ENCODE measurements at regions not wholly inside any gene's neighbourhood (a gene's known extent, or its start where the extent isn't known, plus 50 kb on each side); places are given as distances from the start of the nearest gene placed in this dataset.
"Not testable (repeated sequence)": the region's sequence is repeated elsewhere in the genome, so short reads cannot be mapped to it uniquely, and the experiment has no call there.

- DNase-seq (ENCODE audit: low read depth), result no peak
- H3K4me3 ChIP-seq (ENCODE audit: low read depth, low read length), result no peak overlapping the region
- TF ChIP-seq CTCF (IDR thresholded peaks at IDR 0.05; ENCODE audit: control insufficient read depth, extremely low read depth, insufficient read depth), result no peak
Measured at GRCh38 chr1:60920561-60920960, 161.8 kb upstream of the NFIA start.

- DNase-seq (ENCODE audit: low read depth), result no peak
- TF ChIP-seq CTCF (IDR thresholded peaks at IDR 0.05; ENCODE audit: control insufficient read depth, extremely low read depth, insufficient read depth), result no peak
Measured at GRCh38 chr1:60918867-60919266, 163.5 kb upstream of the NFIA start.

DNA sequence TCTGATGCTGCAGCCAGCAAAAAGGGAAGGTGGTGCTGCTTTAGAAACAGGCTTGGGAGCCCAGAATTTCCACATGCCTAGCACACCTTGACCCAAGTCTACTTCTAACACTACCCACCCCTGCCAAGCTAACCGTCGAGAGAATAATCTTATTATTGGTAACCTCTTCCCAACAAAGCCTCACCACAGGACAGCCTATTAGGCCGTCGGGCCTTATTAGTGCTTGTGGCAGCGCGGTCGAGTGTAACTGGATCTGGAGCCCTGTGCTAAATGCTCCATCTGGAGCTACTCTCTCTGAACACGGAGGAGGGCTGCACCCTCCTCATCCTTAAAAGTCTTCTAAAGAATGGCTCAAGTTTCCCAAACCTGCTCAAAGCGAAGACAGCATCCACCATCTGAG lies 165.5 kb upstream of the NFIA start:
- H3K4me3 ChIP-seq (ENCODE audit: low read depth, low read length), result no peak overlapping the region
- DNase-seq (ENCODE audit: low read depth), result no peak
- TF ChIP-seq CTCF (IDR thresholded peaks at IDR 0.05; ENCODE audit: control insufficient read depth, extremely low read depth, insufficient read depth), result no peak

More at GRCh38 chr1:60918867-60919266, 163.5 kb upstream of the NFIA start:
- H3K4me3 ChIP-seq (ENCODE audit: low read depth, low read length), result no peak overlapping the region

GRCh38 chr1:60916199-60916598 lies 166.2 kb upstream of the NFIA start:
- no peak for TF ChIP-seq CTCF (IDR thresholded peaks at IDR 0.05; ENCODE audit: control insufficient read depth, extremely low read depth, insufficient read depth)
- H3K4me3 ChIP-seq (ENCODE audit: low read depth, low read length), result no peak overlapping the region
- DNase-seq (ENCODE audit: low read depth), result no peak

- no peak overlapping the region for H3K4me3 ChIP-seq (ENCODE audit: low read depth, low read length)
- DNase-seq (ENCODE audit: low read depth), result no peak
- TF ChIP-seq CTCF (IDR thresholded peaks at IDR 0.05; ENCODE audit: control insufficient read depth, extremely low read depth, insufficient read depth), result no peak
Measured at GRCh38 chr1:60915441-60915840, 166.9 kb upstream of the NFIA start.

DNA sequence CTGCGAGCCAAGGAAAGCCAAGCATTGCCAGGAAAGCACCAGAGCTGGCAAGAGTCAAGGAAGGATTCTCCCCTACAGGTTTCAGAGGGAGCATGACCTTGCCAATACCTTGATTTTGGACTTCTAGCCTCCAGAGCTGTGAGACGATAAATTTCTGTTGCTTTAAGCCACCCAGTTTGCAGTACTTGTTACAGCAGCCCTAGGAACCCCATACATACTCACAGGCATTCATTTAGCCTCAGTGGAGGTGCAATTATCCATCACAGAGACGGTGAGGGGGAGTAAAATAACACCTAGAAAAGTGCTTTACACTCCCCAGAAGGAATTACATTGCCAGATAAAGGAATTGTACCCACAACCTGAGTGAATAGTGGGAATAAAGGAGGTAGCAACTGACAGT lies 167.4 kb upstream of the NFIA start:
- no peak overlapping the region for H3K4me3 ChIP-seq (ENCODE audit: low read depth, low read length)
- no peak for DNase-seq (ENCODE audit: low read depth)
- no peak for TF ChIP-seq CTCF (IDR thresholded peaks at IDR 0.05; ENCODE audit: control insufficient read depth, extremely low read depth, insufficient read depth)

GRCh38 chr1:60913708-60914107 lies 168.7 kb upstream of the NFIA start:
- not testable (repeated sequence) for H3K4me3 ChIP-seq (ENCODE audit: low read depth, low read length); DNase-seq (ENCODE audit: low read depth)

GRCh38 chr1:60913039-60913438 lies 169.3 kb upstream of the NFIA start:
- TF ChIP-seq CTCF (IDR thresholded peaks at IDR 0.05; ENCODE audit: control insufficient read depth, extremely low read depth, insufficient read depth), result no peak
- no peak for DNase-seq (ENCODE audit: low read depth)
- no peak overlapping the region for H3K4me3 ChIP-seq (ENCODE audit: low read depth, low read length)
